Limb (tissue), 2 donors: ENCODE measurements at regions not wholly inside any gene's neighbourhood (a gene's known extent, or its start where the extent isn't known, plus 50 kb on each side); places are given as distances from the start of the nearest gene placed in this dataset.

ENCODE experiments used
- DNase-seq, 2 donors: peaks; one replicate each; pipeline ENCODE4 v3.0.0-alpha.2; 2016; ENCODE audit errors: extremely low spot score in 2 of 2

- no peak for DNase-seq
Observed at GRCh38 chr2:155692106-155692505, 640.4 kb downstream of the NR4A2 start.

- DNase-seq, result no peak
Observed at GRCh38 chr2:155690785-155691184, 641.7 kb downstream of the NR4A2 start.

- no peak for DNase-seq
Observed at GRCh38 chr2:155689791-155690190, 642.7 kb downstream of the NR4A2 start.

GRCh38 chr2:155687181-155687580 lies 645.3 kb downstream of the NR4A2 start:
- DNase-seq, result no peak

- no peak for DNase-seq
Observed at GRCh38 chr2:155679647-155680046, 652.9 kb downstream of the NR4A2 start.

GRCh38 chr2:155675920-155676319 lies 656.6 kb downstream of the NR4A2 start:
- DNase-seq, result no peak

GRCh38 chr2:155665704-155666103 lies 666.8 kb downstream of the NR4A2 start:
- no peak for DNase-seq

- DNase-seq, result no peak
Observed at GRCh38 chr2:155663265-155663664, 669.3 kb downstream of the NR4A2 start.

- no peak for DNase-seq
Observed at GRCh38 chr2:155662224-155662623, 670.3 kb downstream of the NR4A2 start.

GRCh38 chr2:155653176-155653575 lies 679.3 kb downstream of the NR4A2 start:
- no peak for DNase-seq

- no peak for DNase-seq
Observed at GRCh38 chr2:155651851-155652250, 680.7 kb downstream of the NR4A2 start.

GRCh38 chr2:155645791-155646190 lies 686.7 kb downstream of the NR4A2 start:
- no peak for DNase-seq

- no peak for DNase-seq
Observed at GRCh38 chr2:155643056-155643775, 689.3 kb downstream of the NR4A2 start.

- DNase-seq, result no peak
Observed at GRCh38 chr2:155633887-155634570, 698.5 kb downstream of the NR4A2 start.

- no peak for DNase-seq
Observed at GRCh38 chr2:155633060-155633839, 699.3 kb downstream of the NR4A2 start.

GRCh38 chr2:155630760-155631159 lies 701.8 kb downstream of the NR4A2 start:
- peak in 1 of 2 donors; percentile 21 for DNase-seq

- DNase-seq, result no peak
Observed at GRCh38 chr2:155622443-155622842, 710.1 kb downstream of the NR4A2 start.

- DNase-seq, result no peak
Observed at GRCh38 chr2:155600914-155601760, 731.4 kb downstream of the NR4A2 start.

GRCh38 chr2:155600296-155600695 lies 732.2 kb downstream of the NR4A2 start:
- no peak for DNase-seq

GRCh38 chr2:155599834-155600233 lies 732.7 kb downstream of the NR4A2 start:
- DNase-seq, result no peak

GRCh38 chr2:155583674-155584195 lies 748.8 kb downstream of the NR4A2 start:
- no peak for DNase-seq
